Mesothelial cell of epicardium (in vitro differentiated cells): ENCODE measurements at regions not wholly inside any gene's neighbourhood (a gene's known extent, or its start where the extent isn't known, plus 50 kb on each side); places are given as distances from the start of the nearest gene placed in this dataset.

ENCODE experiments used
- DNase-seq, 2 experiments: peaks; one replicate each; pipeline ENCODE4 v3.0.0; 2021; ENCODE audit warnings: low spot score in 2 of 2; ENCODE audit not compliant: unreplicated experiment in 2 of 2
- H3K27ac Mint-ChIP-seq: 2 replicates; pipeline ENCODE4 v1.8.0; 2021; ENCODE audit warnings: mixed read lengths
- H3K27me3 Mint-ChIP-seq: 2 replicates; pipeline ENCODE4 v1.8.0; 2021; ENCODE audit warnings: low read depth, mixed read lengths
- H3K36me3 Mint-ChIP-seq: 2 replicates; pipeline ENCODE4 v1.8.0; 2021; ENCODE audit warnings: mixed read lengths
- H3K4me1 Mint-ChIP-seq: 2 replicates; pipeline ENCODE4 v1.8.0; 2021; ENCODE audit warnings: mixed read lengths
- H3K4me3 Mint-ChIP-seq: 2 replicates; pipeline ENCODE4 v1.8.0; 2021; ENCODE audit warnings: mild to moderate bottlenecking, moderate library complexity, mixed read lengths
- H3K9me3 Mint-ChIP-seq: 2 replicates; pipeline ENCODE4 v1.8.0; 2021; ENCODE audit warnings: mixed read lengths
- TF ChIP-seq, protein P1 (sequence below): fragments of 200-600 bp; sonication (generic); IDR thresholded peaks from one replicate; pipeline ENCODE4 v1.5.0; 2021; ENCODE audit warnings: antibody characterized with exemption; ENCODE audit not compliant: unreplicated experiment

DNA sequence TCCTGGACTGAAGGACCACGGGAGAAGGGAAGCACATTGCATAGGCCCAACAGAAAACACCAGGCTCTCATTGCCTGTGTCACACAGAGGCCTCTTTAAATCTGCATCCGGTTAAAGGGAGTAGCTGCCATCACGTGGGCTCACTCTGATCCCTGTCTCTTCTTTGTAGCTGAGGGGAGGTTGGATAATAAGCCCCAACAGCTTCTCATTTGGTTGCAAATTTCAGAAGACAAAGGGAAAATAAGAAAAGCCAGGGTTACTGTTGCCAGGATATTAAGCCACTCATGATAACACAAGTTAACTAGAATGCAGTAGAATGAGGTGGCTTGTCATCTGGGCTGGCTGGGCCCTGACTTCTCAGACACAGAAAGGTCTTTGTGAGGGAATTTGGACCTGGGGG is 325.1 kb upstream of the ERCC4 start:
- no peak overlapping the region for H3K4me3 Mint-ChIP-seq
- peaks cover 4% of the 10 kb centered on the region for H3K27me3 Mint-ChIP-seq
- H3K27ac Mint-ChIP-seq: no peak overlapping the region
- H3K36me3 Mint-ChIP-seq: no peaks in the 10 kb centered on the region
- H3K9me3 Mint-ChIP-seq: no peaks in the 10 kb centered on the region
- TF ChIP-seq, protein P1, sequence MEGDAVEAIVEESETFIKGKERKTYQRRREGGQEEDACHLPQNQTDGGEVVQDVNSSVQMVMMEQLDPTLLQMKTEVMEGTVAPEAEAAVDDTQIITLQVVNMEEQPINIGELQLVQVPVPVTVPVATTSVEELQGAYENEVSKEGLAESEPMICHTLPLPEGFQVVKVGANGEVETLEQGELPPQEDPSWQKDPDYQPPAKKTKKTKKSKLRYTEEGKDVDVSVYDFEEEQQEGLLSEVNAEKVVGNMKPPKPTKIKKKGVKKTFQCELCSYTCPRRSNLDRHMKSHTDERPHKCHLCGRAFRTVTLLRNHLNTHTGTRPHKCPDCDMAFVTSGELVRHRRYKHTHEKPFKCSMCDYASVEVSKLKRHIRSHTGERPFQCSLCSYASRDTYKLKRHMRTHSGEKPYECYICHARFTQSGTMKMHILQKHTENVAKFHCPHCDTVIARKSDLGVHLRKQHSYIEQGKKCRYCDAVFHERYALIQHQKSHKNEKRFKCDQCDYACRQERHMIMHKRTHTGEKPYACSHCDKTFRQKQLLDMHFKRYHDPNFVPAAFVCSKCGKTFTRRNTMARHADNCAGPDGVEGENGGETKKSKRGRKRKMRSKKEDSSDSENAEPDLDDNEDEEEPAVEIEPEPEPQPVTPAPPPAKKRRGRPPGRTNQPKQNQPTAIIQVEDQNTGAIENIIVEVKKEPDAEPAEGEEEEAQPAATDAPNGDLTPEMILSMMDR: no peak
- no peaks in the 10 kb centered on the region for H3K4me1 Mint-ChIP-seq
- no peak for DNase-seq

DNA sequence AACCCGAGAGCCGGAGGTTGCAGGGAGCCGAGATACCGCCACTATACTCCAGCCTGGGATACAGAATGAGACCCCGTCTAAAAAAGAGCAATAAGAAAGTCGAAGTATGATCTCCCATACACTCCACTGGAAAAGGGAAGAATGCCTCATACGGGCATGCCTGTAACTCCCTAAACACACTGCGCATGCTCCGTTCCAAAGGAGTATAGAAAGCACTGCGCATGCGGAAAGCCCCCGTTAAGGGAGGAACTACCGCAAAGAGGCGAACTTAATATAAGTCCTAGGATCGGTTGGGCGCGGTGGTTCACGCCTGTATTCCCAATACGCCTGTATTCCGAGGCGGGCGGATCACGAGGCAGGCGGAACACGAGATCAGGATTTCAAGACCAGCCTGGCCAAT is 313.1 kb upstream of the ERCC4 start:
- Mint-ChIP-seq H3K9me3 (no peaks in the 10 kb centered on the region), H3K4me3 (no peak overlapping the region), H3K4me1 (no peaks in the 10 kb centered on the region), H3K27ac (no peak overlapping the region), H3K27me3 (peaks cover 6% of the 10 kb centered on the region), H3K36me3 (no peaks in the 10 kb centered on the region)
- TF ChIP-seq, protein P1: no peak
- no peak for DNase-seq

DNA sequence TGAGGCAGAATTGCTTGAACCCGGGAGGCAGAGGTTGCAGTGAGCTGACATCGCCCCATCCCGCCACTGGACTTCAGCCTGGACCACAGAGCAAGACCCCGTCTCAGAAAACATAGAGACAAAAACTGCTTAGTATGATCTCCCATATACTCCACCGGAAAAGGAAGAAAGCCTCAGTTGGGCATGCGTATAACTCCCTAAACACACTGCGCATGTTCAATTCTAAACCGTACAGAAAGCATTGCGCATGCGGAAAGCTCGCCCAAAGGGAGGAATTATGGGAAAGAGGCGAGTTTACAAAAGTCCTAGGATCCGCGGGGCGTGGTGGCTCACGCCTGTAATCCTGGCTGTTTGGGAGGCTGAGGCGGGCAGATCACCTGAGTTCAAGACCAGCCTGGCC is 312.7 kb upstream of the ERCC4 start:
- H3K4me1 Mint-ChIP-seq: no peaks in the 10 kb centered on the region
- no peaks in the 10 kb centered on the region for H3K9me3 Mint-ChIP-seq
- no peak overlapping the region for H3K4me3 Mint-ChIP-seq
- H3K27ac Mint-ChIP-seq: no peak overlapping the region
- TF ChIP-seq, protein P1: no peak
- DNase-seq: no peak
- peaks cover 6% of the 10 kb centered on the region for H3K27me3 Mint-ChIP-seq
- H3K36me3 Mint-ChIP-seq: no peaks in the 10 kb centered on the region

DNA sequence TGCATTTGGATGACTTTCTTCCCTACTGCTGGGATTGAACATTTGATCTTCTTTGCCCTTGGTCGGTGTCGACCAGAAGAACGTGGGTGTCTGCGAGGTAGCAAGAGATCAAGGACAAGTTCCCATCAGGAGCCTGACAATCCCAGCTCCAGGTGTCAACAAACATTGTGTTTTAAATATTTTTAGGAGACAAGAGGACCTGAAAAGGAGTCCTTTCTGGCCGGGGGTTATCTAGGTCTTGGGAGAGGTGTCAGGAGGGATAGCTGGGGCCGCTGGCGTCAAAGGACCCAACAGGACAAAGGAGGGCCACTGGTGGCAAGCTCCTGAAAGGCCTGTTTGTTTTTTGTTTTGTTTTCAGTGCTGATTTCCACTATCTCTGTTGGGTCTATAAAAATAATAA is 308.4 kb upstream of the ERCC4 start:
- Mint-ChIP-seq H3K36me3 (no peaks in the 10 kb centered on the region), H3K27ac (no peak overlapping the region), H3K27me3 (peaks cover 4% of the 10 kb centered on the region), H3K4me3 (no peak overlapping the region), H3K4me1 (no peaks in the 10 kb centered on the region), H3K9me3 (peaks cover 3% of the 10 kb centered on the region)
- TF ChIP-seq, protein P1: no peak
- no peak for DNase-seq

DNA sequence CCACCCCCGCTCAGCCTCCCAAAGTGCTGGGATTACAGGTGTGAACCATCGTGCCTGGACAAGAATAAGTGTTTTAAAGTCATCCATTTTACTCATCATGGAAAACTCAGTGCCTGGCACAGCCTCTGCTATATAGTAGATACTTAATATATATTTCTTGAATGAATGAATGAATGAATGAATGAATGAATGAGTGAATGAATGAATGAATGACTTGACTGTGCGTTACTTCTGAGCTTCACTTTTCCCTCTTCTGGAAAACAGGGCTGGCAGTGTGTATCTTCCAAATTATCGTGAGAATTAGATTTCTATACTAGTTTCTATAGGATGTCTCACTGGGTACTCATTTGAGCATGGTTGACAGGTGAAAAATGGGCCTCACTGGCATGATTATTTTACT is 307.3 kb upstream of the ERCC4 start:
- Mint-ChIP-seq H3K4me1 (no peaks in the 10 kb centered on the region), H3K9me3 (peaks cover 3% of the 10 kb centered on the region), H3K36me3 (no peaks in the 10 kb centered on the region), H3K4me3 (no peak overlapping the region), H3K27ac (no peak overlapping the region), H3K27me3 (peaks cover 4% of the 10 kb centered on the region)
- TF ChIP-seq, protein P1: no peak
- DNase-seq: no peak

DNA sequence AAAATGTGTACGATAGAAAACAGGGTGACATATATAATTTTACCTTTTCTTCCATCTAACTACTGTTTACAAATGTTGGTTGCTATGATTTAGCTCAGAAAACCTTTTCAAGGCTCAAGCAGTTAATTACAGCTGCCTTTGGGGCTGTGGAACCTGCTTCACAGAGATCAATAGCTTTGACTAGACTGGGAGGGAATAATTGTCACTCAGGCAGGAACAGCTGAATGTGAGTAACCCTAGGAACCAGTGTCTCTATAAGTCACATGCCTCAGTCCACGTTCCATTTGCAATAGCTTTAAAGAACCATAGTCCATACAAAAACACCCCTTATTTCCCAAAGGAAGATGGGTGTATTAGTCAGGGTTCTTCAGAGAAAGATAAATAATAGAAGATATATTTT is 306.8 kb upstream of the ERCC4 start:
- Mint-ChIP-seq H3K9me3 (peaks cover 3% of the 10 kb centered on the region), H3K27ac (no peak overlapping the region), H3K36me3 (no peaks in the 10 kb centered on the region), H3K4me3 (no peak overlapping the region), H3K4me1 (no peaks in the 10 kb centered on the region), H3K27me3 (peaks cover 7% of the 10 kb centered on the region)
- DNase-seq: no peak
- TF ChIP-seq, protein P1: no peak
